Tibial artery (tissue), 4 donors: ENCODE measurements at regions not wholly inside any gene's neighbourhood (a gene's known extent, or its start where the extent isn't known, plus 50 kb on each side); places are given as distances from the start of the nearest gene placed in this dataset.

Experiments
- DNase-seq, 2 donors: peaks; one replicate each; pipeline ENCODE4 v3.0.0-alpha.2; 2019
- H3K27ac ChIP-seq, 2 donors: fragments of 200-600 bp; sonication (generic) in 1 of 2; 1 replicate in 1 of 2; 2 replicates in 1 of 2; pipeline ENCODE4 v1.5.1; 2018 to 2019; ENCODE audit warnings: mild to moderate bottlenecking in 1 of 2
- H3K27me3 ChIP-seq, 2 donors: fragments of 200-600 bp; sonication (generic) in 1 of 2; one replicate each; pipeline versions ENCODE4 v1.5.1 to v1.6.0; 2016 to 2019
- H3K36me3 ChIP-seq, 3 donors: fragments of 200-600 bp; sonication (generic) in 2 of 3; one replicate each; pipeline ENCODE4 v1.5.1; 2016 to 2019; ENCODE audit warnings: mild to moderate bottlenecking in 2 of 3
- H3K4me1 ChIP-seq, 4 donors: fragments of 200-600 bp; sonication (generic) in 2 of 4; 1 replicate in 3 of 4; 2 replicates in 1 of 4; pipeline ENCODE4 v1.5.1; 2016 to 2019
- H3K4me3 ChIP-seq, 2 donors: fragments of 200-600 bp; sonication (generic) in 1 of 2; 1 replicate in 1 of 2; 2 replicates in 1 of 2; pipeline ENCODE4 v1.5.1; 2018 to 2019; ENCODE audit warnings: mild to moderate bottlenecking in 2 of 2
- H3K9me3 ChIP-seq, 3 donors: fragments of 200-600 bp; sonication (generic) in 1 of 3; one replicate each; pipeline ENCODE4 v1.5.1; 2016 to 2019
- intact Hi-C: fragments of 100-400 bp; cut with DNase I; formaldehyde crosslinking; loops from one replicate; pipeline ENCODE4 v1.15.0; 2023; ENCODE audit warnings: low total_unique reads
- TF ChIP-seq, protein P1 (sequence below), 2 experiments: fragments of 200-600 bp in 1 of 2; fragments of 450-650 bp in 1 of 2; IDR thresholded peaks; one replicate each; pipeline ENCODE4 v1.5.1; 2017 to 2019; ENCODE audit warnings: antibody characterized with exemption in 2 of 2, mild to moderate bottlenecking in 1 of 2, moderate library complexity in 1 of 2

DNA sequence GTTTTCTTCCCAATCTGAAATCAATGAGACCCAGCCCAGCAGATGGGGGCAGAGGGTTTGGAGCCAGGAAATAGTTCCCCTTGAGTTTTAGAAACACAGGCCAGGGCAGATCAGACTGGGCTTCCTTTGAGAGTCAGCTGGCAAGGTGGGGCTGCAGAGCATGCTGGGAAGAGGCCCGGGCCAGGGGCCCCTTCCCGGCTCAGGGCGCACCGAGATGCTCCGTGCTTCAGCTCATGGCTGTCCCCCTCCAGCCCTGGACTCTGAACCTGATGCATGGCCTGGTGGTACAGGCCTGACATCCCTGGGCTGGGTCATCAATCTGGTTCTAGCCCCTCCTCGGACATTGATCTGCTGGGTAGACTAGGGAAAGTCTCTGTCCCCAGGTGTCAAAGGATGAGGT is 65.1 kb upstream of the RUNX3 start:
- peaks cover 0 to 10% (median 5%) of the 10 kb centered on the region in 3 donors for H3K9me3 ChIP-seq
- TF ChIP-seq, protein P1, sequence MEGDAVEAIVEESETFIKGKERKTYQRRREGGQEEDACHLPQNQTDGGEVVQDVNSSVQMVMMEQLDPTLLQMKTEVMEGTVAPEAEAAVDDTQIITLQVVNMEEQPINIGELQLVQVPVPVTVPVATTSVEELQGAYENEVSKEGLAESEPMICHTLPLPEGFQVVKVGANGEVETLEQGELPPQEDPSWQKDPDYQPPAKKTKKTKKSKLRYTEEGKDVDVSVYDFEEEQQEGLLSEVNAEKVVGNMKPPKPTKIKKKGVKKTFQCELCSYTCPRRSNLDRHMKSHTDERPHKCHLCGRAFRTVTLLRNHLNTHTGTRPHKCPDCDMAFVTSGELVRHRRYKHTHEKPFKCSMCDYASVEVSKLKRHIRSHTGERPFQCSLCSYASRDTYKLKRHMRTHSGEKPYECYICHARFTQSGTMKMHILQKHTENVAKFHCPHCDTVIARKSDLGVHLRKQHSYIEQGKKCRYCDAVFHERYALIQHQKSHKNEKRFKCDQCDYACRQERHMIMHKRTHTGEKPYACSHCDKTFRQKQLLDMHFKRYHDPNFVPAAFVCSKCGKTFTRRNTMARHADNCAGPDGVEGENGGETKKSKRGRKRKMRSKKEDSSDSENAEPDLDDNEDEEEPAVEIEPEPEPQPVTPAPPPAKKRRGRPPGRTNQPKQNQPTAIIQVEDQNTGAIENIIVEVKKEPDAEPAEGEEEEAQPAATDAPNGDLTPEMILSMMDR (IDR thresholded peaks at IDR 0.05), result no peak
- no peak overlapping the region for H3K27ac ChIP-seq
- no peak overlapping the region for H3K4me3 ChIP-seq
- H3K36me3 ChIP-seq, result no peaks in the 10 kb centered on the region
- intact Hi-C loops, result no loop called here
- no peaks in the 10 kb centered on the region for H3K4me1 ChIP-seq
- peaks cover 0 to 19% of the 10 kb centered on the region in 2 donors for H3K27me3 ChIP-seq
- DNase-seq, result no peak

GRCh38 chr1:24993871-24994580 is 64.0 kb upstream of the RUNX3 start:
- peaks cover 0 to 24% of the 10 kb centered on the region in 2 donors for H3K27me3 ChIP-seq
- no peak overlapping the region for H3K4me3 ChIP-seq
- TF ChIP-seq, protein P1 (IDR thresholded peaks at IDR 0.05), result no peak
- intact Hi-C loops, result no loop called here
- no peak for DNase-seq
- no peak overlapping the region for H3K27ac ChIP-seq
- H3K4me1 ChIP-seq, result no peaks in the 10 kb centered on the region
- no peaks in the 10 kb centered on the region for H3K36me3 ChIP-seq
- H3K9me3 ChIP-seq, result peaks cover 0 to 10% (median 5%) of the 10 kb centered on the region in 3 donors

DNA sequence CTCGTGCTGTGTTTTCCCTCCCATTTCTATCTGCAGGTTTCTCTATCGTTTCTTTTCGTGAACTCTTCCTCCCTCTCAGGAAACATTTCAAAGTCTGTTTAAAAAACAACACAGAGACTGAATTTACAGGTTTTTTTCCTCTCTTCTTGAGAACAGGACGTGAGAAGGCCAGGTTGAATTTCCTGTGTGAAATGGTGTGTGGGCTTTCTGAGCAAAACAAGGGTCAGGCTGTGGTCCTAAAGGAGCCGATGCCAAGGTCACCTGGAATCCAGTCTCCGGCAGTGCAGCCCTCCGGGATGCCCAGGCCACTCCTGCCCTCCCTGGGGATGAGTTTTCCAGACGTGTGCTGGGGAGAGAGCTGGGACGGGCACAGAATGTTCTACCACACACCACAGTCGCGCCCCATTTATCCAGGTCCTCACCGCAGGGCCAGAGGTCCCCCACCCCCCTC is 62.7 kb upstream of the RUNX3 start:
- intact Hi-C loops, result no loop called here
- Histone ChIP-seq H3K36me3 (no peaks in the 10 kb centered on the region), H3K9me3 (peaks cover 0 to 10% (median 5%) of the 10 kb centered on the region in 3 donors), H3K4me3 (no peak overlapping the region), H3K27ac (no peak overlapping the region), H3K4me1 (no peaks in the 10 kb centered on the region), H3K27me3 (peaks cover 0 to 30% of the 10 kb centered on the region in 2 donors)
- DNase-seq, result no peak
- TF ChIP-seq, protein P1 (IDR thresholded peaks at IDR 0.05), result no peak

GRCh38 chr1:24992124-24992760 is 62.2 kb upstream of the RUNX3 start:
- intact Hi-C loops, result no loop called here
- Histone ChIP-seq H3K4me1 (no peaks in the 10 kb centered on the region), H3K9me3 (peaks cover 0 to 10% (median 5%) of the 10 kb centered on the region in 3 donors), H3K27ac (no peak overlapping the region), H3K4me3 (no peak overlapping the region), H3K27me3 (peaks cover 0 to 30% of the 10 kb centered on the region in 2 donors), H3K36me3 (no peaks in the 10 kb centered on the region)
- TF ChIP-seq, protein P1 (IDR thresholded peaks at IDR 0.05), result no peak
- no peak for DNase-seq

DNA sequence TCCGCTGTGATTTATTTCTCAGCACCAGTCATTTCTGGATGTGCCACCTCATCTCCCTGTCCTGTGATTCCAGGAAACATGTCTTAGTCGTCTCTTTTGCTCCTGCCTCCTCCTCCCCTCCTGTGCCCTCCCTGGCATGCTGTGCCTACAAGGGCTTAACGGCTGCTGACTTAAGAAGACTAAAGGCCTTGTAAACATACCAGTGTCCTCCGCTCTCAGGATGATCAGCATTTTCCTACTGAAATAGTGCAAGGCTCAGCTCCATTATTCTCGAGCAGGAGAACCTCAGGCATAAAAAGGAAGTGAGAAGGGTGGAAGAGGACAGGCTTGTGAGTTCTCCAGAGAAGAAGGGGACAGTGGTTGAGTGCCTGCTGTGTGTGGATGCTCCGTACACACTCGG is 61.6 kb upstream of the RUNX3 start:
- Histone ChIP-seq H3K27ac (no peak overlapping the region), H3K4me3 (no peak overlapping the region), H3K27me3 (peaks cover 0 to 30% of the 10 kb centered on the region in 2 donors), H3K4me1 (no peaks in the 10 kb centered on the region), H3K9me3 (peaks cover 0 to 10% (median 5%) of the 10 kb centered on the region in 3 donors), H3K36me3 (no peaks in the 10 kb centered on the region)
- DNase-seq, result no peak
- TF ChIP-seq, protein P1 (IDR thresholded peaks at IDR 0.05), result no peak
- intact Hi-C loops, result no loop called here
